ENCODE measurements at regions not wholly inside any gene's neighbourhood (a gene's known extent, or its start where the extent isn't known, plus 50 kb on each side); places are given as distances from the start of the nearest gene placed in this dataset.

DNA sequence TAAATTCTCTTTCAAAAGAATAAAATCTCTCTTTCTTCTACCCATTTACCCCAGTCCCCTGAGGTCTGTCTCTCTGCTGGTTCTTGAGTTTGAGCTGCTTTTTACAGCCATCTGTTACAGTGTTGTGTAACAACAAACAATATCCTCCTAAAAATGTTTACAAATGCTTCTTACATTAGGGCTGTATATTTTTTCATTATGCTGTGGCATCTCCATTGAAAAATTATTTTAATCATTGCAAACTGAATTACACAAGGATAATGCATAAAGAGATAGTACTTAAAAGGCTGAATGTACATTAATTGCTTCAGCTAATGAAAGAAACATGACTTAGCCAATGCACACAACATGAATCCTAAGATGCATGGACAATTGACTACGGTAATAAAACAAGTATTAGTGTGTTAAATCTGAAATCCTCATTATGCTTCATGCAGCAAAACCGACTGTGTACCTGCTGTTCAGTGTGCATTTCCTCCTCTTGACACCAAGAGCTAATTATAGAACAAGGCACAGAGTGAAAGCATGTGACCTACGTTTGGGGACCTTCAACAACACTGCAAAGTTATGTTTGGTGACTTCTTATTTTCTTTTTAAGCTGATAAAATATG lies 181.7 kb upstream of the RHOBTB1 start:
- ChIA-PET CTCF (no interaction called here), POLR2A (no interaction called here)
- TF ChIP-seq, protein P1, sequence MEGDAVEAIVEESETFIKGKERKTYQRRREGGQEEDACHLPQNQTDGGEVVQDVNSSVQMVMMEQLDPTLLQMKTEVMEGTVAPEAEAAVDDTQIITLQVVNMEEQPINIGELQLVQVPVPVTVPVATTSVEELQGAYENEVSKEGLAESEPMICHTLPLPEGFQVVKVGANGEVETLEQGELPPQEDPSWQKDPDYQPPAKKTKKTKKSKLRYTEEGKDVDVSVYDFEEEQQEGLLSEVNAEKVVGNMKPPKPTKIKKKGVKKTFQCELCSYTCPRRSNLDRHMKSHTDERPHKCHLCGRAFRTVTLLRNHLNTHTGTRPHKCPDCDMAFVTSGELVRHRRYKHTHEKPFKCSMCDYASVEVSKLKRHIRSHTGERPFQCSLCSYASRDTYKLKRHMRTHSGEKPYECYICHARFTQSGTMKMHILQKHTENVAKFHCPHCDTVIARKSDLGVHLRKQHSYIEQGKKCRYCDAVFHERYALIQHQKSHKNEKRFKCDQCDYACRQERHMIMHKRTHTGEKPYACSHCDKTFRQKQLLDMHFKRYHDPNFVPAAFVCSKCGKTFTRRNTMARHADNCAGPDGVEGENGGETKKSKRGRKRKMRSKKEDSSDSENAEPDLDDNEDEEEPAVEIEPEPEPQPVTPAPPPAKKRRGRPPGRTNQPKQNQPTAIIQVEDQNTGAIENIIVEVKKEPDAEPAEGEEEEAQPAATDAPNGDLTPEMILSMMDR (IDR thresholded peaks at IDR 0.05; ENCODE audit: insufficient read depth, low read length, missing control alignments): no peak
- H3K4me3 ChIP-seq (ENCODE audit: low read depth, low read length): no peak overlapping the region
- DNase-seq (ENCODE audit: low read depth, low spot score): no peak

DNA sequence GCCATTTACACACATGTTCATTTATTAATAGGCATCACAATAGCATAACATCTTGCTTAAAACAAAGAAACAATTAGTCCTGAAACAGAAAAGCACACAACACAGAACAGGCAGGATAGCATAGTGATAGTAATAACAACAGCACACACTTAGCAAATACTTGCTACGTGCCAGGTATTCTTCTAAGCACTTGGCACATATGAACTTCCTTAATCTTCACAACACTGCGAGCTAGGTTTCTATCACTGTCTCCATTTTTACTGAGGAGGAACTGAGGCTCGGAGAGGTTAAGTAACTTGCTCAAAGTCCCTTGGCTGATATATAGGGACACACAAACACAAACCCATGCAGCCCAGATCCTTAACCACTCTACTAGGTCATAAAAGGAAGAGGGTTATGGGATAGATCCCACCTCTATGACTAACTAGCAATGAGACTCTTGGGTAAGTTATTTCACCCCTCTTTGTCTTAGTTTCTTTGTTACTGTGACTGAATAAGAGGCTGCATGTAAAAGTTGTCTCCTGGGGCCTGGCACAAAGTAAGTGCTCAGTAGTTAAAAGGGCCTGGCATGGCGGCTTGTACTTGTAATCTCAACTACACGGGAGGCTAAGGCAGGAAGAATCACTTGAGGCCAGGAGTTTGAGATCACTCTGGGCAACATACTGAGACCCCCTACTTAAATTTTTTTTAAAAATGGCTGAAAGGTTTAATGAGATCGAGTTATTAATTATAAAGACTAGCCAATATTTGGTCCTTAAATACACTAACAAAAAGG lies 181.0 kb upstream of the RHOBTB1 start:
- POLR2A ChIA-PET: no interaction called here
- TF ChIP-seq, protein P1 (IDR thresholded peaks at IDR 0.05; ENCODE audit: insufficient read depth, low read length, missing control alignments): no peak
- DNase-seq (ENCODE audit: low read depth, low spot score): no peak
- CTCF ChIA-PET: no interaction called here
- H3K4me3 ChIP-seq (ENCODE audit: low read depth, low read length): no peak overlapping the region

DNA sequence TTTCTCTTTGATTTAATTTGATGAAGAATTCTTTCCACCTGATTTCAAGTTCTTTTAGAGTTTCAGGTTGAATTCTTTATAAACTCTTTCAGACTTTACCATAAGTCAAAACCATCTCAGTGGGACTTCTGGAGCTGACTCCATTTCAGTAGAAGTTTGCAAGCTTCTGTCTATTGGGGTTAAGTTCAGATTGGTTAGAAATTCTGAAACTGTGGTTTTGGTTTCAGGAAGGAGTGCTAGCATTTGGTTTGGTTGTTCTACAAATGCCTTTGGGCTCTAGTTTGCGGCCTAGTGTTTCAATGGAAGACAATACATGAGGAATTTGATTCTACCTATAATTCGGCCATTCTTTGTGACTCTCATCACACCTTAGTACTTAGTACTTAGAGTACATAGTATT lies 176.8 kb upstream of the RHOBTB1 start:
- TF ChIP-seq, protein P1 (IDR thresholded peaks at IDR 0.05; ENCODE audit: insufficient read depth, low read length, missing control alignments): no peak
- POLR2A ChIA-PET: no interaction called here
- CTCF ChIA-PET: no interaction called here
- no peak for DNase-seq (ENCODE audit: low read depth, low spot score)
- H3K4me3 ChIP-seq (ENCODE audit: low read depth, low read length): no peak overlapping the region

DNA sequence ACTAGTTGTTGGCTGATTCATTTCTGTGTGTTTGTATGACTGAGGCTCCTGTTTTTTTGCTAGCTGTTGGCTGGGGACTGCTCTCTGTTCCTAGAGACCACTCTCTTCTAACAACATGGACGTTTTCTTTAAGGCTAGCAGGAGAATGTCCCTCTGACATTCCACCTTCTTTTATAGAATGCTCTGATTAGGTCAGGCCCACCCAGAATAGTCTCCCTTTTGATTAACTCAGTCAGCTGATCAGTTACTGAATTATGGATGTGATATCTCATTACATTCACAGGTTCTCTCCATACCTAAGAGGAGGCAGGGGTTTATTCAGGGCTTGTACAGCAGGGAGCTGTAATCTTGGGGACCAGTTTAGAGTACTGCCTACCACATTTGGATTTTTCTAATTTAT lies 175.6 kb upstream of the RHOBTB1 start:
- H3K4me3 ChIP-seq (ENCODE audit: low read depth, low read length): no peak overlapping the region
- ChIA-PET CTCF (interaction anchor here (2.5 kb wide), 1 partner anchor 21 kb away, joined by 8 read pairs; no protein-coding TSS in a partner anchor), POLR2A (no interaction called here)

DNA sequence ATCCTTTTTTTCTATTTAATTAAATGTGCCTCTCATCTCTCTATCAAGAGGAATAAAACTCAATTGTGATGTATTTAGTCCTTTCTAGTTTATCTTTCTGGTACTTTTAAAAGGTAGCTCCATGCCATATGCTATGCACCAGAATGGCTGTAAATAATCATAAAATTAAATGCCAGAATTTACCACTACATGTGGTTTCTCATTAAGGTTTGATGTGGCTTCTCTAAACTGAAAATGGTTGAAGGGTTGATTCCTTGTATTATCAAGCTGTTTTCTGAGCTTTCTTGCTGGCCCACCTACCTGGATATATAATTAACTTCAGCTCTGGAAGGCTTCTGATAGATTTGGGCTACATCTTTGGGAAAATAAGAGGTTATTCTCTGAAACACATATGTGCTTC lies 171.9 kb upstream of the RHOBTB1 start:
- no peak overlapping the region for H3K4me3 ChIP-seq (ENCODE audit: low read depth, low read length)
- ChIA-PET CTCF (interaction anchor here (0.6 to 1.0 kb wide), 2 partner anchors 25 to 30 kb away, joined by 3 to 8 read pairs; no protein-coding TSS in a partner anchor), POLR2A (no interaction called here)
- DNase-seq (ENCODE audit: low read depth, low spot score): no peak
- TF ChIP-seq, protein P1 (IDR thresholded peaks at IDR 0.05; ENCODE audit: insufficient read depth, low read length, missing control alignments): no peak

More for the DNA sequence above, 175.6 kb upstream of the RHOBTB1 start:
- TF ChIP-seq, protein P1 (IDR thresholded peaks at IDR 0.05; ENCODE audit: insufficient read depth, low read length, missing control alignments): no peak
- no peak for DNase-seq (ENCODE audit: low read depth, low spot score)

DNA sequence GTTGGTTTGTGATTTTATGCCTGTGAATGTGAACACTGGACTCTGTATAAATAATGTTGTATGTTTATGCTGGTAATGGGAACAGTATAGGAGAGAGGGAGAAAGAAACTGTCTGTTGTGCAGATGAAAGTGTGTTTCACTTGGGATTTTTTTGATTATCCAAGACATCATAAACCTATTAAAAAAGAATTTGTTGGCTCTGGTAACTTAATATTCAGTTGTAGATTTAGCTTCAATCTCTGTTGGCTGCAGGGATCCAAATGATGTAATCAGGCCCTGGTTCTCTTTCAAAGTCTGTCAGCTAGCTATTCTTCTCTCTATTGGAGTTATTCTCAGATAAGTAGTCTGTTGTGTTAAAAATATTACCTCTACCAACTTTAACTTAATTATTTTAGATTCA lies 168.8 kb upstream of the RHOBTB1 start:
- DNase-seq (ENCODE audit: low read depth, low spot score): no peak
- TF ChIP-seq, protein P1 (IDR thresholded peaks at IDR 0.05; ENCODE audit: insufficient read depth, low read length, missing control alignments): no peak
- H3K4me3 ChIP-seq (ENCODE audit: low read depth, low read length): no peak overlapping the region
- ChIA-PET POLR2A (no interaction called here), CTCF (interaction anchor here (2.9 kb wide), 1 partner anchor 28 kb away, joined by 8 read pairs; no protein-coding TSS in a partner anchor)

All from AG04449 (cell line).